Effector CD8-positive, alpha-beta T cell (primary cell): ENCODE measurements at regions not wholly inside any gene's neighbourhood (a gene's known extent, or its start where the extent isn't known, plus 50 kb on each side); places are given as distances from the start of the nearest gene placed in this dataset.

ENCODE experiments used
- DNase-seq: peaks from one replicate; lab custom pipeline; 2025; lab: John Stamatoyannopoulos, UW

DNA sequence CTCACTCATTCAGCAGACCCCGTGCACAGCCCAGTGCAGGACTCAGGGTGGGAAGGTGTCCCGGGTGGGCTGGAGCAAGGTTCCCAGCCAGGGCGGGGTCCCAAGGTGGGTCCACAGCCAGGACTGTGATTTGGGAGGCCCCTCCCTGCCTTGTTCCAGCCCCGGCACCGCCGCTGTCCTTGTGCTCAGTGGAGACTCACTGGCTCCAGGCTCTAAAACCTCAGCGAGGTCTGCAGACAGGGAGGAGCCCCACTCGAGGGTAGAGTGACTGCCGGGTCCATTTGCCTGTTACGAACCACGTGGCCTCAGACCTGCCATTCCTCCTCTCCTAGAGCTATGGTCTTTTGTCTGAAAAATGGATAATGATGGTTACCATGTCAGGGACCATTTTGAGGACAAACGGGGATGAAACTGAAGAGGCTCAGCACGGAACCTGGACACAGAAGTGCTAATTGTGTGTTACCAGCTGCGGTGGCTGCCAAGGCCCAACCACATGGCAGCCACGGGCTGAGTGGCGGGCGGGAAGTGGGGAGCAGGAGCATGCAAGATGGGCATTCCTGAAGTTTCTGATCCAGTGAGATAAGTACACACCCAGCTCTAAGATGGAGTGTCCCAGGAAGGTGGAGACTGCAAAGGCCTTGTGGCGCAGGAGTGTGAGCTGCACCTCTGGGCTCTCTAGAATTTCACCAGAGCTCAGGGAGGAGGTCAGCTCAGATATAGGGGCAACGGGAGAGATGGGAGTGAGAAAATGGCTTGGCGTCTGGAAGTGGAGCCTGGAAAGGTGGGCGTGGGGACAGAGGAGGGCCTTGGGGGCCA lies 317.6 kb downstream of the SEC14L1 start:
- DNase-seq = no peak

DNA sequence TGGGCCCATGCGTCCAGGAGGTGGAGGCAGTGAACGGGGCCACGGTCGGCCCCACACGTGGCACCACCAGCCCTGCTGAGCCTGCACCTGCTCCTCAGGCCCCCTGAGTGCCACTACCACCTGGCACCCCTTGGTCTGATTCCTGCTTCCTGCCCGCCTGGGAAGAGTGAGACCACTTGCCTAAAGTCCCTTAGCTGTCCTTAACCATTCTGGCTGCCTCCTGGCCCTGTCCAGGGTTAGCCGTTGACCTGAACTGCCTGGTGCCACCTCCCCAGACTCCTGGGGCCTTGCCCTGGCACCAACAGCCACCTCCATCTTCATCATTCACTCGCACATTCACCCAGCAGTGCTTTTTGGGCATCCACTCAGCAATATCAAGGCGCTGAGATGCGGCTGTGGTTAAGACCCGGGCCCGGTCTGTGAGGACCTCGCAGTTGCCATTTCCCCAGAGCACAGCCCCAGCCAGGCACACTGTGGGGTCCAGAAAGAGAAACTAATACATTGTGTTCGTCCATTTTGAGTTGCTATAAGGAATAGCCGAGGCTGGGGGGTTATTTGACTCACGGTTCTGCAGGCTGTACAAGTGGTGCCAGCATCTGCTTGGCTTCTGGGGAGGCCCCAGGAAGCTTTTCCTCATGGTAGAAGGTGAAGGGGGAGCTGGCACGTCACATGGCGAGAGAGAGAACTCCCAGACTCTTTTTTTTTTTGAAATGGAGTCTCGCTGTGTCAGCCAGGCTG lies 318.4 kb downstream of the SEC14L1 start:
- no peak for DNase-seq

- no peak for DNase-seq
These were observed 319.8 kb downstream of the SEC14L1 start for GRCh38 chr17:77460514-77461046.

DNA sequence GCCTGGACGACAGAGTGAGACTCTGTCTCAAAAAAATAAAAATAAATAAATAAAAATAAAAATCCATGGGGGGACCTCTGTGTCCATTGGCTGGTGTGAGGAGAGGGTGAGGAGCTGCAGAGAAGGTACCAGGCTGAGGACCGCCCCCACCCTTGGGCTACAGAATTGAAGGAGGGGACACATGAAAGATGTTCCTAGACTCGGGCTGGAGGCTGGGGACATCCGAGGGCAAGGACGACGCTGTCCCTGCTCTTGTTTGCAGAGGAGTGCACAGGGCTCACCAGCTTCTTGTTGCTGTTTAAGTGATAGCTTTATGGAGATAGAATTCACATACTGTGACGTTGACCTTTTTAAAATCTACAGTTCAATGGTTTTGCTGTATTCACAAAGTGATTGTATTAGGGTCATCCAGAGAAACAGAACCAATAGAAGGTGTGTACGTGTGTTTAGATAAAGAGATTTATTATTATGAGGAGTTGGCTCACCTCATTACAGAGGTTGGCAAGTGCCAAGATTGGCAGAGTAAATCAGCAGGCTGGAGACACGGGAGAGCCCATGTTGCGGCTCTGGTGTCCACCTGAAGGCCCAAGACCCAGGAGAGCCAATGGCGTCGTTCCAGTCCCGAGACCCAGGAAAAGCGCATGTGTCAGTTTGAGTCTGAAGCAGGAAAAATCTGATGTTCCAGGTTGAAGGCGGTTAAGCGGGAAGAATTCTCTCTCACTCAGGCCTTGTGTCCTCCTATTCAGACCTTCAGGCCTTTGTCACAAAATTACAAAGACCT lies 320.7 kb downstream of the SEC14L1 start:
- DNase-seq = no peak

DNA sequence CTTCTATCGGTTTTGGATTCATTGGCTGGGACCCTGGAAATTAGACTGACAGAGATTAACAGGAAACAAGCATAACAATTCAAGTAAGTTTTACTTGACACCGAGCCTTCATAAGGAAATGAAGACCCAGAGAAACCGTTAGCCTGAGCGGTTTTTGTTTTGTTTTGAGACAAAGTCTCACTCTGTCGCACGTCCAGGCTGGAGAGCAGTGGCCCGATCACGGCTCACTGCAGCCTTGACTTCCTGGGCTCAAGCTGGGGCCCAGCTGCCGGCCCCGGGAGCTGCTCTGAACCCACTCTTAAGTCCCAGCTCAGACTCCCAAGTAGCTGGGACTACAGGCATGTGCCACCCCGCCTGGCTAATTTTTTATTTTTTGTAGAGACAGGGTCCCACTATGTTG lies 321.3 kb downstream of the SEC14L1 start:
- no peak for DNase-seq

- DNase-seq = no peak
These were observed 322.1 kb downstream of the SEC14L1 start for GRCh38 chr17:77462553-77463497.

- DNase-seq = no peak
These were observed 324.2 kb downstream of the SEC14L1 start for GRCh38 chr17:77464988-77465357.

GRCh38 chr17:77465358-77466041 lies 324.7 kb downstream of the SEC14L1 start:
- peak; percentile 45 for DNase-seq

DNA sequence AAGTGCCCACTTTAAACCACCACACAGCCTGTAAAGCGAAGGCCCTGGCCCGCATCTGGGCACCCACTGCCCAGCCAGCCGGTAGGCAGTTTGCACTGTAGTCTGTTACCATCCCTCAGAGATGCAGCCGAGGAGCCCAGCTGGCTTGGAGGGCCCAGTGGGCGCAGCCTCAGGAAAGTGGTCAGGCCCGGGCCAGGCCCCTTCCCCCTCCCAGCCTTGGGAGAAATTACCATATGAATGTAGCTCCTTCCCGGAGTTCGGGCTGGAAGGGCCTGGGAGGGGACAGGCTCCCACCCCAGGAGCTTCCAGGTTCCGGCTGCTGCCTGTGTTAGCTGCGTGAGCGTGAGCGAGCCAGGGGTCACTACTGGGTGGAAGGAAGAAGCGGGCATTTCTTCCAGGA lies 325.4 kb downstream of the SEC14L1 start:
- DNase-seq = no peak

DNA sequence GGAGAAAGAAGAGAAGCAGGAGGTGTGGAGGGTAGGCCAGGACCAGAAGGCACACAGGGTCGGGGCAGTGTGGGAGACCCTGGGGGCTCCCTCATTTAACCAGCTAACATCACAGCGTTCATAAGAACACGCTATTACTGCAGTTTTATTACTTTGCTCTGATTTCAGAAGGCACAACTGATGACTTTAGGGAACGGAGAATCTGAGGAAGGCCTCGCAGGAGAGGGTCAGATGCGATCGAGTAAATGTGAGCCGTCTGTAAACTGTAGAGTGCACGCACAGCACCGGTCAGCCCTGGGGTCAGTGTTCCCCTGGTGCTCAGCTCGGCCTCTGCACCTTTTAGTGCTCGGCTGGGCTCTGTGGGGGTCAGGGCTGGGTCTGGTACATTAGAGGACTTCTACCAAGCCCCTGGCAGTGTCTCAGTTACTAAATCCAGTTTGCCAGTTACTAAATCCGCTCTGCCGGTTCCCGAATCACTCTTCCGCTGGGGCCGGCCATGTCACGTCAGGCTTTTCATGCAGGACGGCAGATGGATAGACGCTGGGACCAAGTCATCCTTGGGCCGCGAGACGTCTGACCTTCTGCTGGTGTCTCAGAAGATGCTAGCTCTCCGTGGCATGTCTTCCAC lies 325.9 kb downstream of the SEC14L1 start:
- no peak for DNase-seq

DNA sequence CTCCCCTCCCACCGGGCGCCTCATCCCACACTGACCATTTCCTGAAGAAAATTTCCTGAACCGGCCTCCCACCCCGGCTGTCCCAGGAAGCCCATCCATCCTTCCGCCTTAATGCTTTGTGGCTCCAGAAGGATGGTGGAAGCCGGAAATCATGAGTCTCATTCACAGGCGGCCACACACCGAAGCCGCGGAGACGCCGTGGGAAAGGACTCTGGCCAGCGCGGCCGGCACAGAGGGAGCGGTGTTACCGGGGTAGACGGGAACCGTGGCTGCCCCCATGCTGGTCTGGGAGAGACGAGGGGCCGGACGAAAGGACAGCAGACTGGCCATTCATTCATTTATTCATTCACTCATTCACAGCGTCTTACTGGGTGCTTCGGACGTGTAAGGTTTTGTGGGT lies 326.8 kb downstream of the SEC14L1 start:
- DNase-seq = no peak

DNA sequence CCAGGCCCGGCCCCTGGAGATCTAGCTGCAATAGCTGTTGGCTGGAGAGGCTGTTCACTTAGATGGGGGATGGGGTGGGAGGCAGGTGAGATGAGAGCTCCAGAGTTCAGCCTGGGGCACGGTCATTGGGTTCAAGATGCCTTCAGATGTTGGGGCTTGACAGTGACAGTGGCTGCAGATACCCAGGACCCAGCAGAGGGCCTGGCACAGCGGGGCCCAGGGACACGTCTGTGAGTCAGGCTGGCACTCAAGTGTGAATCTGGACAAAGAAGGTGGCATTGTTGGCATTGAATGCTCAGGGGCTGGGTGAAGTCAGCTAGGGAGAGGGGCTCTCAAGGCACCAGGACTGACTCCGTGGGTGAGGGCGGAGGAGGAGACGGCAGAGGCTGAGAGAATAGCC lies 328.1 kb downstream of the SEC14L1 start:
- no peak for DNase-seq

- DNase-seq = no peak
These were observed 329.6 kb downstream of the SEC14L1 start for GRCh38 chr17:77470330-77470786.

GRCh38 chr17:77470800-77471733 lies 330.3 kb downstream of the SEC14L1 start:
- DNase-seq = no peak

GRCh38 chr17:77471984-77472461 lies 331.3 kb downstream of the SEC14L1 start:
- DNase-seq = no peak

GRCh38 chr17:77472468-77473310 lies 331.9 kb downstream of the SEC14L1 start:
- DNase-seq = no peak

- no peak for DNase-seq
These were observed 333.0 kb downstream of the SEC14L1 start for GRCh38 chr17:77473615-77474226.
